DMS 273 treated with DMSO at 0.1 percent for 48 hours (cell line): ENCODE measurements at regions not wholly inside any gene's neighbourhood (a gene's known extent, or its start where the extent isn't known, plus 50 kb on each side); places are given as distances from the start of the nearest gene placed in this dataset.
"Not testable (repeated sequence)": the region's sequence is repeated elsewhere in the genome, so short reads cannot be mapped to it uniquely, and the experiment has no call there.

Experiments used
- DNase-seq: peaks from one replicate; lab custom pipeline; 2025; lab: John Stamatoyannopoulos, UW

DNA sequence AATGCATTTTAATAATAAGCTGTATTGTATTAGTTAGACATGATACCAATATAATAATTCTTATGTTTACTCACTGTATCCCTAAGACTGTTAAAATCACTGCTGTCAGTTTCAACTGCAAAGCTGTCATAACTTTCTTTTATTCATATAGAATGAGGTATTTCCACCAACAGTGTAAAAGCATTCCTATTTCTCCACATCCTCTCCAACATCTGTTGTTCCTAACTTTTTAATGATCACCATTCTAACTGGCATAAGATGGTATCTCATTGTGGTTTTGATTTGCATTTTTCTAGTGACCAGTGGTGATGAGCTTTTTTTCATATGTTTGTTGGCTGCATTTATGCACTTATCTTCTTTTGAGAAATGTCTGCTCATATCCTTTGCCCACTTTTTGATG is 177.6 kb upstream of the MME start:
- not testable (repeated sequence) for DNase-seq

DNA sequence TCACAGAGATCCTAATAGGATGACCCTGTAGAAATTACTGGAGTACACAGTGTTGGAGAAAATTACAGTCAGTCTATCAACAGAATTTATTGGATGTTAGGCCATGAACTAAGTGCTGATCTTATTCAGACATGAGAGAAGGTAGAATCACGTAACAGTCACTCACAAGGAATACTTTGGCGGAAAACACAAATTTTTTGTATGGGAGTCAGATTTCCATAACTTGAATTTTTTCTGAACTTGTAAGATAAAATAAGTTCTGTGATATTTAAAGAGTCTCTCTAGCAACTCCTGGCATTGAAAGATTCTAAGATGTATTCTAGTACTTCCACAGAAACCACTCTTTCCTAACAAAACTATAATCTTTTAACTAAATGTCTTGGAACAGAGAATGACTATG is 178.8 kb upstream of the MME start:
- DNase-seq, result no peak

DNA sequence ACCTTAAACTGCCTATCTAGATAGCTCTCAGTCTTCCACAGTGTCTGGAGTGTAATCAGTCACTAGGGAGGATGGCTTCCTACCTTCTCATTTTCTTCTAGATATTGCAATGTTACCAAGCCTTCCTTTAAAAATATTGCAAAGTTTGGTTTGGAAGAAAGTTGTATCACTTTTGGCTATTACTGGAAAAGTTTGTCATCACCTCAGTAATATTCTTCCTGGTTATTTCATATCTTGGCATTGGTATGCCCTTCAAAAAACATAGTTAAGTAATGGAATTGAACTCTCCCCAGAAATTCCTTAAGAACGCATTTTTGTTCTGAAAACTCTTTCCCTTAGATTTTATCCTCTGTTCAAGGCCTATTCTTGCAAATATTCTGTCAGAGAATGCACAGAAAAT is 179.3 kb upstream of the MME start:
- DNase-seq, result no peak

DNA sequence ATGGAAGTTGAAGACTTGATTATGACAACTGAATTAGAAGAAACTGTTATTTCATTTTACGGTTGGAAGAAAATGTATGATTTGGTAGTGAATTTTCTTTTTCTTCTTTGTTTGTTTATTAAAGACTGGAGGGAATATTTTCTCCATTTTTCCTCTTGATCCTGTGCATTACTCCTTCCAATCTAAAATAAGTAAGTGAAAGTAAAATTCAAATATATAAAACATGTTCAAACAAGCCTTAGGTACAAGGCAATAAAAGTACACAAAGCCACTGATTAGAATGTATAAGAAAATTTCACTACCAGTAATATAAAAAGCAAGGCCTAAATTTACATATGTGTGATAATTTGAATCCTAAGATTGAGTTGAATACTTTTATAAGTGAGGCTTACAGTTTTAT is 181.2 kb upstream of the MME start:
- no peak for DNase-seq

DNA sequence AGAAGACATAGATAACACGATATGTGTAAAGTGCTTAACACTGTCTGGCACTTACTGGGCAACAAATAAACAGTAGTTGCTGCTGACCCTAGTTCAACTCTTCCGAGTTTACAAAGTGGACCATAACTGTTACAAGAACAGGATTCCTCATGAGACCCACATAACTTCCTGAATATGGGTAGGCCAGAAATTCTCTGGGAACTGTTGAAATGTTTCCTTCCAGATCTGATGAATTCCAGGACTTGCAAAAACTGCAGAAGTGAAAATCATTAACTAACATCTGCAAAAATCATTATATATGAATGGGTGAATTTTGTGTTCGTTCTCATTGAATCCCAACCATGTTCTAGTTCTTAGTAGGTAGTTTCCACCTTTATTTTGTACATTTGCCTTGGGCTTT is 181.7 kb upstream of the MME start:
- DNase-seq, result no peak

DNA sequence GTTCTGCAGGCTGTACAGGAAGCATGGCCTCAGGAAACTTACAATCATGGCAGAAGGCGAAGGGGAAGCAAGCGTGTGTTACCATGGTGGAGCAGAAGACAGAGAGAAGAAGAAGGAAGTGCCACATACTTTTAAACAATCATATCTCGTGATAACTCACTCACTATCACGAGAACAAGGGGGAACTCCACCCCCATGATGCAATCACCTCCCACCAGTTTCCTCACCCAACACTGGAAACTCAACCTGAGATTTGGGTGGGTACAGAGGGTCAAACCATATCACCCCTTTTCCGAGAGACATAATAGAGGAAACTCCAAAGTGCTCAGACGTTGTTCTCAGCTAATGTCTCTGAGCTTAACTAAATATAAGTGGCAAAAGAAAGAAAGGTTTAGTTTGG is 186.3 kb upstream of the MME start:
- DNase-seq, result no peak

DNA sequence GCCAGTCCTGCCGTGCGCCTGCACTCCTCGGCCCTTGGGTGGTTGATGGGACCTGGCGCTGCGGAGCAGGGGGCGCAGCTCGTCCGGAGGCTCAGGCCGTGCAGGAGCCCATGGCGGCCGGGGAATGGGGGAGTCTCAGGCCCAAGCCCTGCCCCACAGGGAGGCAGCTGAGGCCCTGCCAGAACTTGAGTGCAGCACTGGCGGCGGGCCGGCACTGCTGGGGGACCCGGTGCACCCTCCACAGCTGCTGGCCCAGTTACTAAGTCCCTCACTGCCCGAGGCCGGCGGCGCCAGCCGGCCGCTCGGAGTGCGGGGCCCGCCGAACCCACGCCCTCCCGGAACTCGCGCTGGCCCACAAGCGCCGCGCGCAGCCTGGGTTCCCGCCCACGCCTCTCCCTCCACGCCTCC is 190.9 kb upstream of the MME start:
- DNase-seq, result no peak

DNA sequence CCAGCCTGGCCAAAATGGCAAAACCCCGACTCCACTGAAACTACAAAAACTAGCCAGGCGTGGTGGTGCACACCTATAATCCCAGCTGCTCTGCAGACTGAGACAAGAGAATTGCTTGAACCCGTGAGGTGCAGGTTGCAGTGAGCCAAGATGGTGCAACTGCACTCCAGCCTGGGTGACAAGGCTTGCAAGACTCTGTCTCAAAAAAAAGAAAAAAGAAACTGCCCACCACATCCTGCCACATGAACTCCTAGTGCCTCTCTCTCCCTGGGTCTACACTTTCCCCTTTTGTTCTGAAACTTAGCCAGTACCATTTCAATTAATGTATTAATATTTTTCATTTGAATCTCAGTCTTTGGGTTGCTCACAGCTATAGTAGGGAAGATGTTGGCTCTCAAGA is 192.2 kb upstream of the MME start:
- DNase-seq, result no peak

DNA sequence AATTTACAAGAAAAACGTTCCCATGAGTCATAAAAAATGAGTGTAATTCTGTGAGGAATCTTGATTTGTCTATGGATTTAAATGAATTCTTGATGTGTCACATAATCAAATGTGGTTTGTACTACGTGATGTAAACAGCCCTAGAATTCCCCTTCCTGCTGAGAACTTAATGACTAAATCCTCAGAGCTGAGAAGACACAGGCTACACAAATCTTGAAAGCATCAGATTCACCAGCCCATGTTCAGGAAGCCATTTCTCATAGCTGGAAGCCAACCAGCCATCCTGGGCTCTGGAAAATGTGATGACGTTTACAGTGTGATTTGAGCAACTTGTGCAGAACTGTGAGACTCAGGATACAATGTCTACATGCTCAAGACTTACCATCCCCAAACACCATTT is 193.7 kb upstream of the MME start:
- DNase-seq, result no peak

DNA sequence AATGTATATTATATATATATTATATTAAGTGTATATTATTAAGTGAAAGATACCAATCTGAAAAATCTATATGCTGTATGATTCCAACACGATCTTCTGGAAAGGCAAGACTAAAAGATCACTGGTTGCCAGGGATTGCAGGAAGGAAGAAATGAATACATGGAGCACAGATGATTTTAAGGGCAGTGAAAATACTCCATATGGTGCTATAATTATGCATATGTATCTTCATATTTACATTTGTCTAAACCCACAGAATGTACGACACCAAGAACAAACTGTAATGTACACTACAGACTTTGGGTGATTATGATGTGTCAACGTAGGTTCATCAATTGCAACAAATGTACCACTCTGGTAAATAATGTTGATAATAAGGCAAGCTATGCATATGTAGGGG is 194.7 kb upstream of the MME start:
- DNase-seq, result no peak

DNA sequence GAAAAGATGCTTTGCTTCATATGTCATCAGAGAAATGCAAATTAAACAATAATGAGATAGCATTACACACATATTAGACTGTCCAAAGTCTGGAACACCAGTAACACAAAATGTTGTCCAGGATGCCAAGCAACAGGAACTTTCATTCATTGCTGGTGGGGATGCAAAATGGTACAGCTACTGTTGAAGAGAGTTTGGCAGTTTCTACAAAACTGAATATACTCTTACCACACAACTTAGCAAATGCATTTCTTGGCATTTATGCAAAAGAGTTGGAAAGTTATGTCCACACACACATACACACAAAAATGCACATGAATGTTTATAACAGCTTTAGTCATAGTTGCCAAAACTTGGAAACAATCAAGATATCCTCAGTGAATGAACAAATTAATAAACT is 195.2 kb upstream of the MME start:
- no peak for DNase-seq

DNA sequence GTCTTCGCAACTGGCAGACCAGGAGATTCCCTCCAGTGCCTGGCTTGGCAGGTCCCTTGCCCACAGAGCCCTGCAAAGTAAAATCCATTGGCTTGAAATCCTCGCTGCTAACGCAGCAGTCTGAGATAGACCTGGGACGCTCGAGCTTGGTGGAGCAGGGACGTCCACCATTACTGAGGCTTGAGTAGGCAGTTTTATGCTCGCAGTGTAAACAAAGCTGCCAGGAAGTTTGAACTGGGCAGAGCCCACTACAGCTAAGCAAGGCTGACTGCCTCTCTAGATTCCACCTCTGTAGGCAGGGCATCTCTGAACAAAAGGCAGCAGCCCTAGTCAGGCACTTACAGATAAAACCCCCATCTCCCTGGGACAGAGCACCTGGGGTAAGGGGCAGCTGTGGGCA is 205.0 kb upstream of the MME start:
- no peak for DNase-seq

DNA sequence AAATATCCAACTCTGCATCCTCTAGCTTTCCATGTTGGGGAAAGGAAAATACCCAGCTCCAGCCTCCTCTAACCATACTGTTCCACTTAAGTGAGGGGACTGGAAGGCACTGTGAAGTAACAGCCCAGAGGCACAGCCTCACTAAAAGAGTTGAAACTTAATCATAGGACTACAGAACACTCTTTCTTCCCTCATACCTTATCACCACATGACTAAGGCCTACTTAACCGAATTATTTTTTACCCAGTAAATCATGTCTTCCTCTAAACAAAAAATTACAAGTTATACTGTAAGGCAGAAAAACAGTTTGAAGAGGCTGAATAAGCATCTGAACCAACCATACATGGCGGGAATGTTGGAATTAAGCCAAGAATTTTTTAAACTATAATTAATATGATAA is 207.4 kb upstream of the MME start:
- DNase-seq, result no peak

DNA sequence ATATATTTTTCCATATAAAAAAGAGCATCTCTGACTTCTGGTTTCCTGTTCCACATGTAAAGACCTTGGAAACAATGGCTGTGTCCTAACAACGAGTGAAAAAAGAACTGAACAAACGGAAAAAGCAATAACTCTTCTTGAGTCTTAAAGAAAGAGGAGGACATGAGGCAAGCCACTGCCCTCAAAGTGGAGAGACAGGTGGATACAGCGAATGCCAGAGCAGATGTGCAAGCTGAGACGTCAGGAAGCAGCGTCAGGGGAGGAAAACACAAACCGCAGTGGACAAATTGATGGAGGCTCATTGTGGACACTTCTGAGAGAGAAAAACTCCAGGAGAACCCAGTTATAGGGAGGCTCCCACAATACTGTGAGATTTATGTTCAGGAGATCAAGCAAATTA is 208.0 kb upstream of the MME start:
- DNase-seq, result no peak

DNA sequence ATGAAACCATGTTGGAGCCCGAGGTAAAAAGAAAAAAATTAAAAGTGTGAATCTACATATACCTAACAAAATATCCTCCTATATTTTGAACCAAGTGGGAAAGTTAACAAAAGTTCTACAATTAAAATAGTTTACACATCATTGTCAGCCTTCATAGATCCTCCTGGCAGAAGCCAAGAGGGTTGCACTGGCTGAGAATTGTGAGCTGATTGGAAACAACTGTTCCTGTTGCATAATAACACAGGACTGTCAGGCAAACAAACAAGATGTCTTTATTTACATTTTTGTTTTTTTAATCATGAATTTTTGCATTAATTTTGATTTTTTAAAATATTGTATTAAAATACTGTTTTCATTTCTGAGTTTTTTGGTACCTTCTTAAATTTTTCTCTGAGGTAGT is 215.2 kb upstream of the MME start:
- DNase-seq, result no peak

DNA sequence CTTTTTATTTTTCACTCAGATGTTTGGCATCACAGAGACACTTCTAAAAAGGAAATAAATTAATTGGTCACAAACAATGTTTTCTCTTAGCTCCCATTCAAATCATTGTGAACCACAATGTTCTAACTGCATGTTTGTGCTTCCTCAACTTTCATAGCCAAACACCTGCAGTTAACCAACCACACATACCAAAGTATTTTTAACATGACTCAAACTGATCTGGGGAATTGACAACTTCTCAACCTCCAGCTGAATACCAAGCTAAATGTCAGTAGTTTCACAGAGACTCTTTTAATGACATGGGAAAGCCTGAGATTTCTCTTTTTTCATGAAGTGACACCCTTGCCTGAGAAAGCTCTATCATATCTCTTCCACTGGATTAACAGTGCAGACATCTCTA is 217.9 kb upstream of the MME start:
- no peak for DNase-seq

DNA sequence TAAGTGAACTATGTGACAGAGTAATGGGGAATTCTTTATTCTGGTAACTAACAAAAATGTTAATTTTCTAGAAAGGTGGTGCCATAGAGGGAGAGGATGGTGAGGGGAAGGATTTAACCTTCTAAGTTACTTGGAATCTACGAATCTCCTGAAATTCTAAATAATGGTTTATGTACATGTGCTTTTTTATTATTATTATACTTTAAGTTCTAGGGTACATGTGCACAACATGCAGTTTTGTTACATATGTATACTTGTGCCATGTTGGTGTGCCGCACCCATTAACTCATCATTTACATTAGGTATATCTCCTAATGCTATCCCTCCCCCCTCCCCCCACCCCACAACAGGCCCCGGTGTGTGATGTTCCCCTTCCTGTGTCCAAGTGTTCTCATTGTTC is 227.1 kb upstream of the MME start:
- not testable (repeated sequence) for DNase-seq

DNA sequence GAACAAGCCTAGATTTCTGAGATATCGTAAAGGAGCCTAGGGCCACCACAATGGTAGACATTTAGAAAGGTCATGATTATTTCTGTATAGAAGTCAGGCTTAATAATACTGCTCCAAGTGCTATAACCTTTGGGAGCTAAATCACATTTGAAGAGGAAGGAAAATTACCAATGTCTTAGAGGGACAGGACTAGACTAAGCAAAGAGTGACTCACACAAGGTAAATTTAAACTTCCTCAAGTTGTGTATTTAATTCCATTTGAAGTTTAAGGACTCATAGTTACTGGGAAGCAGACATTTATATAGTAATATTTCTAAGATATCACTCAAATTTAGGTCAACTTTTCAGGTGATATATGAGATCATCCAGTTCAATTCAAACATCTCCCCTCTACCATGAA is 227.6 kb upstream of the MME start:
- DNase-seq, result no peak

DNA sequence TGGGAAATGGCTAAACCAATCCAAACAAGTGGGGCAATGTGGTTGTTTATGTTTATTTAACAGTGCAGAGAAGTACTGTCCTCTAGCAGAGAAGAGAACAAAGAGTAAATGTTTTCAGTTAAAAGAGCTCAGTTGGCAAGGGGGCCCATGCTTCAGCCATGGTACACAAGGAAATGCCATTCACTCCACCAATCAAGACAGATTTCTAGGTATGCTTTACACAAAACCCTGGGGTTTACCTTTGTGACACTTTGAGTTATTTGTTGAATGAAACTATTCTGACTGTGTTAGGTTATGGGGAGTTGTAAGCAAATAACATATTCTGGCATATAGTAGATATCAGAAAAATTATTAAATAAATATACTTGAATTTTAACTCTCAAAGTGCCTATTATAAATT is 228.5 kb upstream of the MME start:
- no peak for DNase-seq

DNA sequence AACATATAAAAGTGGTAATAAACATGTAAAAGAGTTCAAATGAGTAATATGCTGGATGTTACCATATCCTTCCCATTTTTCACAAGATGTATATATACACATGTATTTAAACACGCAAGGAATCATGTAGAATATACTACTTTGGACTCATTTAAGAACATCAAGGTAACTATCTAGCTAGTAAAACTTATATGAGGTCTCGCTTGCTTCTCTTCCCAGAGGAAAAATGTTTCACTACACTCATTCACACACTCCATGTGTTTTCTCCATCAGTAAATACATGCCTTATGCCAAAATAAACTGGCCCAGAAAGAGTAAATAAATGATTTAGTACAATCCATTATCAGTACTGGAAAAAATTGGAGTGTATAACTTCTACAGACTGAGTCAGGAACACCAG is 229.2 kb upstream of the MME start:
- DNase-seq, result no peak

DNA sequence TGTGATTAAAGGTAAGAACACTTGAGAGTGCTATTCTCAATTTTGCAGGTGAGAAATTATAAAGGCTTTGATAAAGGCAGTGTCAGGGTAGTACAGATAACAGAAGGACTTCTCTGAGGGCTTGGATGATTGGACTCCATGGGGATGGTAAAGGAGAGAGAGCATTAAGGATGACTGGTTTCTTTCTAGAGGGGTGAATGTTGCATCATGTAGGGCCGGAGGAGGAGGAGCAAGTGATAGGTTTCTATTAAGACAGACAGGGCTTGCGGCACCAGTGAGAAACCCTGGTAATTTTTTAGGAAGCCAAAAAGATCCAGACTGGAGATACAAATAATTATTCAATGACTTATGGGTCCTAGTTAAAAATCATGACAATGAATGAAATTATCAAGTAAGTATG is 230.7 kb upstream of the MME start:
- DNase-seq, result no peak

DNA sequence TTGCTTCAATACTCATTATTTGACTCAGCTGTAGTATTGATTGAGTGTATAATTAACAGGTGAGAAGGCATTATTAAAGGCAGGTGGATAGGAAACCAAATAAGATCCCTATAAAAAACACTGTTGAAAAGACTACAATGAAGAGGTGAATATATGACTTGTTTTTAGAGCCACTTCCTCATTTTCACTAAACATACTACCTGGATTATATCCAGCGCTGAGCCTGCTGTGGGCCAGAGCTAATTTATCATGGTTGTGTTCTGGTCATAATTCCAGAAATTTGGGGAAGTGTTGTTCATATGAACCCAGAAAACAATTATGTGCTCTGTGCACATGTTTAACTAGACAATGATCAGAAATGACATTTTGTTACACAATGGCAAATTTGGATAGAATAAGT is 235.3 kb upstream of the MME start:
- no peak for DNase-seq

DNA sequence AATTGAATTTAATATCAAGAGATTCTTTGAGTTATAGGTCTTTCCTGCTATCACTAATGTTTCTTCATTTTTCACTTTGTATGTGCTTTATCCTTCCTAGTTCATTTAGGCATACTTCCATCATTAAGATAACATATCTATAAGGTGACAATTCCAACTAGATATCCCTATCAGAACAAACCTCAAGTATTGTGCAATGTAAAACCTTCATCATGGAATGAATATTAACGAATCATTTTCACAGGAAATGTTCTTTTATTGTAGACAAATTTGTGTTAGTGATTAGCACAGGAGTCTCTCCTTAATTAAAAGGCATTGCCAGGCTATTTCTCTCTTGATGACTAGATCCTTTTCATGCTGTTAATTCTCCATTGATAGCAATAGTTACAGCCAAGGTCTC is 236.5 kb upstream of the MME start:
- DNase-seq, result no peak

DNA sequence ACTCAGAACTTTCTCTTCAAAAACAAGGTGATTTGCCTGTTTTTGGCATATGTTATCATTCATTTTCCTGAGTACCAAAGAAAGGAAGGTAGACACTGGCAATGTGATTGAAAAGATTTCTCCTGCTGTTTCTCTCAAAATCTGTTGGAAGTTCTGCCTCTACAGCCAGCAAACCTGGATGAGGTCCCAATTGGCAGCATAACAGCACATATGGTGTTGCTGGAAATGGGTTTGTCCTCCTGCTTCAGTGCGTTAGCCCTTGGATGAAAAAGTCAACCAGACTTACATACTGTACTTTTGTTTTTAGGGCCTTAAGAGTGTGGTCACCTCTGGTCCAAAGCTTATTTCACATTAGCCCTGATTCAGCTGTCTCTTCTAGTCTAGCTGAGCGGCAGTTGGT is 237.6 kb upstream of the MME start:
- no peak for DNase-seq

DNA sequence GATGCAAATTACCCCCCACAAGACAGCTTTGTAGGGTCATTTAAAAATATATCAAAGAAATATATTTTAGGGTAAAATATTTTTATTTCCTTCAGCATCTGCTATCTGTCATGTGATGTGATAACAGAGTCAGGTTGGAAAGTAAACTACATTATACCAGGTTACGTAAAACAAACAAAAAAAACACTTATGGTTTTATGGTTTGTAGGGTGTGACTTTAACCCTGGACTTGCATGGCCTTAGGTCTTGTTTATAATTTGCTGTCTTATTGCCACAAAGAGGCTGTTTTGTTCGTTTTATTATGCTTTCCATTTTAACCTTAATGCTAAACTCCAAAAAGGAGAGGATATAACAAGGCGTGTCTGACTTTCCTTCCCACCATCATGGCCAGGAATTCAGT is 244.5 kb upstream of the MME start:
- no peak for DNase-seq

DNA sequence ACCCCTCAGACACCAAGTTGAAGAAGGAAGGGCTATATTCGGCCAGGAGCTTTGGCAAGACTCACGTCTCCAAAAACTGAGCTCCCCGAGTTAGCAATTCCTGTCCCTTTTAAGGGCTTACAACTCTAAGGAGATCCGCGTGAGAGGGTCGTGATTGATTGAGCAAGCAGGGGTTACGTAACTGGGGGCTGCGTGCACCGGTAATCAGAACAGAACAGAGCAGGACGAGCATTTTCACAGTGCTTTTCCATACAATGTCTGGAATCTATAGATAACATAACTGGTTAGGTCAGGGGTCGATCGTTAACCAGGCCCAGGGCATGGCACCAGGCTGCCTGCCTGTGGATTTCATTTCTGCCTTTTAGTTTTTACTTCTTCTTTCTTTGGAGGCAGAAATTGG is 245.3 kb upstream of the MME start:
- not testable (repeated sequence) for DNase-seq
